ENCODE measurements at regions not wholly inside any gene's neighbourhood (a gene's known extent, or its start where the extent isn't known, plus 50 kb on each side); places are given as distances from the start of the nearest gene placed in this dataset.

DNA sequence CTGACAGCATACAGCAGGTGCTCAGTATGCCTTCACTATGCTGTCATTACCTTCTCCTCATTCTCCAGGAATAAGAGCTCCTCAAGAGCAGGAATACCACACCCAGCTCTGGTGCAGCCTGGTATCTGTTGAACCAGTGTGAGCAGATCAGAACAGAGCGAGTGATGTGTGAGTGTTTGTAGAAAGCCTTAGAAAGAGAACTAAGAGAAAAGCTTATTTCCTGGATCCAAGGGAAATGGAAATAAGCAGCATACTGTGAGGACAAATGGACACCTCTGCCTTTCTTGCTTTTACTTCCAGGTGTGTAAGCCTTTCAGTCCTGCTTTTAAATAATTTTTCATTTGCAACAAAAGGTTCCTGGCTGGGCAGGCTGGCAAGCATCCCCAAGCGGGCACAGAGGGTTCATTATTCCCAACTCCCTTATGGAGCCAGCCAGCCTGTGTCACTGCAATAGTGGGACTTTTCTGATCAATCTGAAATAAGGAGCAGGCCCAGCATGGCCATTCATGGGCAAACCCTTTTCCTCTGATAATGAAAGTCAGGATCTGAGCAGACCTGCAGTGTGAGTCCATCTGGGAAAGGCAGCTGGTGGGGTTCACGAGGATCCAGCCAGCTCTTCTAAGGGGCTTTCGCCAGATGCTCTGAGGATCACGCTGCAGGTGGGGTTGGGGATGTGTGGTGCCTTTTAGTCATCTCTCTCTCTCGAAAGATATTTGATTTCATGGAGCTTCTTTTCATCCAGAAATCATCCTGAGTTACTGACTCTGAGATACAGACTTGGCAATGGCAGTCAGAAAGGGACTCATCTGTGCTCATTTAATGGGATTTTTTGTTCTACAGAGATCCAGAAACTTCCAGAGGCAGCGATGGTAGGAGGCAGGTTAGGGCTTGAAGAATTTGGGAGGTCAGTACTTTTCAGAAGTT is 594.9 kb upstream of the CFAP20DC start:
- no peak for DNase-seq

GRCh38 chr3:59641169-59641899 is 591.5 kb upstream of the CFAP20DC start:
- no peak for DNase-seq

- DNase-seq, result peak; percentile 75
These were observed 583.1 kb upstream of the CFAP20DC start for GRCh38 chr3:59632760-59633573.

- DNase-seq, result no peak
These were observed 581.7 kb upstream of the CFAP20DC start for GRCh38 chr3:59631482-59631881.

DNA sequence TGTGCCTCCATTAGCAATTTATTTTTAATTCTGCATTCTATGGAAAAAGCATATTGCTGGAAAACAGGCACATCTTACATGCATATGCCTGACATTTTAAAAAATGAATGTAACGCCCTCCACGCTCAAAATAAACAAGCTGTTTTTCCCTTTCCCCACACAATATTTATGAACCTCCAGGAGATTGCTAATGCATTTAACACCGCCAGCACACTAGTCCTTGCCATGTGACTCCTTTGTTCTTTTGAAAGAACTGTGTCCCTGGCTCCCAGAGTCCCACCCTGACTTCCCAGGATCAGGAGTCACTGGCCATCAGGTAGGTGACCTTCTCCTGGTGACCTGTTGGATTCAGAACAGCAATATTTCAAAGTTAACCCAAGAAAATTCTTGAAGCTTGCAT is 571.2 kb upstream of the CFAP20DC start:
- no peak for DNase-seq

DNA sequence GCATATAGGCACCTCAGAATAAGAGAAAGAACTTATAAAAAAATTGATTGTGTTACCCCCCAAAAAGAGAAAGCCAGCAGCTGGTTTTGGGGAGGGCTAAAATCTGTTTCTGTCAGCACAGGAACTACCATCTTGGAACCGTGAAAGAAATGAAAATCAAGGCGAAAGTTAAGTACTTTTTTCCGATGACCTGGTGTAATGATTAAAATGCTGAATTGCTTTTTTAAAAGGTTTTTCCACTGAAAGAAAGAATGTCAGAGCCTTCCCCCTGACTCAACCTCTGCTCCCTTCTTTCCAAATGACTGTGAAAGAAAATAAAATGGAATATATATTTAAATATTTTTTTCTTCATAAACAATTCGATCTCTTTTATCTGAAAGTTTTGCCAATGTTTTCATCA is 570.5 kb upstream of the CFAP20DC start:
- no peak for DNase-seq

DNA sequence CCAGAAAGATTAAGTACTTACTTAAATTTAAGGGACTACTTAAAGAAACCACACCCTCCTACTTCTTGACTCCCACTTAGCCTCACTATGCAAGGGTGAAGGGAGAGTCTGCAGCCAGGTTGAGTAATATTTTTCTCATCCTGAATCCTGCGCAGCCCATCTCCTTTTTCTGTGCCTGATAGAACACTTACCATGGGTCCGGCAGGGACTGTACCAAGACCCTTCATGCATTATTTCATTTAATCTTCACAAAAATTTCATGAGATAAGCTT is 562.6 kb upstream of the CFAP20DC start:
- DNase-seq, result no peak

DNA sequence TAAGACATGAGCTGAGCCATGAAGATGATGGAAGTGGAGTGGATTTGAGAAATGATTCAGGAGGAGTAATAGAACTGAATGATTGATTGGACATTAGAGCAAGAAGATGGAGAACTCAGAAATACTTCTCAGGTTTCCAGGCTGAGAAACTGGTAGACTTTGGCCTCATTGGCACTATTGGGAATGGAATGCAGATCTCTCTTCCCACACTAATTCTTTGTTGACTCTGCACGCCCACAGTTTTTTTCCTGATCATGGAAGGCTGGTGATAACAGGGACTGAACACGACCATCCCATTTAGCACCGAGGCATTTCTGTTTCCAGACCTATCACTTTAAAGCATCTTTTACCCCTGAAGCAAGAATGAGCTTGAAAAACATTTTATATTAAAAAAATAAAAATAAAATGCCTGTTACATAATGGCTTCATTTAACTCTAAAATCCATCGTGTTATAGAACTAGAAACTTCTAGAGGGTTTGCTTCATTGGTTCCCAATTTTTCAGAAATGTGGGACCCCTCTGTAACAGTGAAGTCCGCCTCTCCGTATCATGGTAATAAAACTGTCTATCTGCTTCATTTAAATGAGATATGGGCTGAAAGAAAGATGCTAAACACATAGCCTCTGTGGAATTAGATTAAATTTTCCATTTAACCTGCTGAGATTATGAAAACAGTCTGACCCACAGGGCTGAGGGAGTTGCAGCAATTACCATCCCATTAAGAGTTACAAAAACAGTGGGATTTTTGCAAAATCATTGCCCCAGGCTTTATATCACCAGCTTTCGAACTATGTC is 562.0 kb upstream of the CFAP20DC start:
- DNase-seq, result no peak

- DNase-seq, result peak; percentile 20
These were observed 560.0 kb upstream of the CFAP20DC start for GRCh38 chr3:59609657-59610348.

DNA sequence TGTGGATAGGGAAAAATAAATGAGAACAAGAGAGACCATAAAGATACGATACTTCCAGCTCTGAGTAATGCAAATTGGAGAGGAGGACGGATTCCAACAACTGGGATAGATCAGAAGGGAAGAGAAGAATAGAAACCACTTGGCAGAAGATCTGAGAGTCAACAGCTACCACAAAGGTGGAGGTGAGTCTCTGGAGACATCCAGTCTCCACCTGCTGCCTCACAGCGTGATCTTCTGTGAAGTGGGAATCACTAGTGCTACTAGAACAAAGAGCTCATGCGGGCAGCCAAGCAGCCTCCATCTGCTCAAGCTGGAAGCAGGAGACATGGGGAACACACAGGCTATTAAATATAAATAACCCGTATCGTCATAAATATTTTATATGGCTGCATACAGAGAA is 558.5 kb upstream of the CFAP20DC start:
- DNase-seq, result peak; percentile 21

DNA sequence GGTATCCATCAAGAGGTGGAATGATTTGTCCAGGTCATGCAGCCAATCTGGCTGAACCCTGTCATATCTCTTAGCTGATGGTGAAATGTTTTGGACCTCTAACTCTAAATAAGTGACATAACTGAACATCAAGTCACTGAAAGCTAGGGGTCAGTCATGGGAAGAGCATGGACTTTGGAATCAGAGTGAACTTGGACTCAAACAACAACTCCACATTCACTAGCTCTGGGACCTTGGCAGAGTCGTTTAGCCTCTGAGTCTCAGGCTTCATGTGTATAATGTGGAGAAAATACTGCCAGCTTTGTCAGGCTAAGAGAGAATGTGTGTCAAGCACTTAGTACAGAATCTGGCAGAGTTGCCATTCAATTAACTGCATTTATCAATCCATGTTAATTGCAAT is 557.8 kb upstream of the CFAP20DC start:
- DNase-seq, result no peak

GRCh38 chr3:59606638-59607266 is 556.9 kb upstream of the CFAP20DC start:
- DNase-seq, result no peak

DNA sequence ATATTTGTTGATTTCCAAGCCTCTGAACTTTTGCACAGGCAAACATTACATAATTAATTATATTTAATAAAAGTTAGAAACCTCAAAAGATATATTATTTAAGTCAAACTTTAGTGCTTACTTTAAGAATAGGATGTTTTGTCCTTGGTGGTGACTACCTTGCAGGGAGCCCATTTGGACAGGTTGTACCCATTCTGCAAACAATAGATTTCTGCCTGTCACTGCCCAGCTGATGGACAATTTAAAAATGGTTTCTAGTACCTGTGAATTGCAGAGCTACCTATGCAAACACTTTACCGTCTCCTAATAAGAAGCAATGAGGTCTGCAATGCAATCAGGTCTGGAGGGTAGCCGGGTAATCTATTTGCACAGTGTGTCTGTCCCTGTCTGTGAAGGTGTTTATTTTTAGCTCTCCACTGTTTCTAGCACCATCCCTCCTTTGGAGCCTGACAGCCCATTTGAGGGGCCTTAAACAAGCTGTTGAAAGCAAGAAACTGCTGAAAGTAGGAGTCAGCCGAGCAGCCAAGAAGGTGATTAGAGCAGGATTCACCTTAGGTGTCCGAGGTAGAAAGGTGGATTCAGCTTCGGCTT is 556.2 kb upstream of the CFAP20DC start:
- DNase-seq, result no peak

- no peak for DNase-seq
These were observed 555.5 kb upstream of the CFAP20DC start for GRCh38 chr3:59605318-59605717.

DNA sequence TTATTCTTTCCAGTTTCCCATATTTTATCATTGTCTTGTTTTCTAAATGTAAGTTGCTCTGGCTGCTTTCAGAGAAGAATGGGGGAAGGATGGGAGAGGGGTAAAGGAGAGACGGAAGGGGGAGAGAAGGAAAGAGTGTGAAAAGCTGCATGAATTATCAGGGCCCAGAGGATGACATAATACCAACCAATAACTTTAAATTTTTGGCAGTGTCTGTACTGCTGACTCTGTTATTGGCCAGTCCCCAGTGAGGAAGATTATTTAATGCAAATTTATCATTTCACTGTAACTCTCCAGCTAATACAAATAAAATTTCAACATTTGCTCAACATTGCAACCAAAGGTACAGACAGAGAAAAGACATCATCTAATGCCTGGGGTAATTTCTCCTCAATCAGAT is 551.7 kb upstream of the CFAP20DC start:
- DNase-seq, result no peak

DNA sequence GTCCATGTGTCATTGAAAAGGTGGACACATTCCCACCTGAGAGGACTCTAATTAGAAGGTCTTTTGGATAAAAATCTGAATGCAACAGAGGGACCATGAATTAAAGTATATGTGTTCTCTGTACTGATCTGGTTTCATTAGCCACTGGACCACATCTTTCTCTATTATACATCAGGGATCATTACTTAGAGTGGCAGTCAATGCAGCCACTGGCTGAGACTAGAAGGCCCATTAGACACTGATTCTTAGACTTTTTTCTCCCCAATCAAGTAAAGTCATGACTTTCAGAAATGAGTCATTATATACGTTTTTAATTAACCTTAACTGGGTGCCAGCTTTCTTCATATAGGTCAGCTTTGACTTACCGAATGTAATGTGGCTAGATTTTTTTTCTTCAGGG is 550.8 kb upstream of the CFAP20DC start:
- no peak for DNase-seq

DNA sequence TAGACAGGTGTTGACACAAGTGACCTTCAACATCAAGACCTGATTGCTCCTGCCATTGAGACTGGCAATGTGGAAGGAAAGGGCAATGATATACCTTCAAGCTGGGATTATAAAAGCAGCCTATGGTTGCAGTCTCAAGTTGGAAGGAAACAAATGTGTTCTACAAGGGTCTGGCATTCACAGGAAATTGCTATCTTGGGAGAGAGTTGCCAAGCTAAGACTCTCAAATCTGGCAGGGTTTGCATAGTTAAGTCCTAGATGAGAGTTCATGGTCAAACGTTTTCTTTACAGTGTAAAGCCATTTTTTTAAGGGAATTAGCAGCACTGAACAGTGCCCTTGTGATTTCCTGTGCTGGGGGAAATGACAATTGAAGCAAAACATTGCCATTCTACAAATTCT is 546.9 kb upstream of the CFAP20DC start:
- DNase-seq, result no peak

DNA sequence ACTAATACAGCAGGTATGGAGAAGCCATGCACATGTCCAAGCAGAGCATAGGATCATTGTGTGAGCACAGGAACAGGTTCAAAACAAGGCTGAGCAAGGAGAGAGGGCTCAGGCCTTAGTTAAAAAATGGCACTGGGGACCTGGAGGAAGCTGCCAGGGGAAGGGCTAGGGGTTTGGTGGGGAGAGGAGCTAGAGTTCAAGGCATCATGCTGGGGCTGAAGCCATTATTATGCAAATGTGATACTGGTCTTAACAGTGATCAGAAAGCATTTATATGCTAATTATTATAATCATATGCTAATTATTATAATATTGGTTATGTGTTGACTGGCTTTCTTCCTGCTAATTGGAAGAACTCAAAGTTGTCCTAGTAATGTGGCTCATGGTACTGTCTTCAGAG is 546.0 kb upstream of the CFAP20DC start:
- DNase-seq, result no peak

DNA sequence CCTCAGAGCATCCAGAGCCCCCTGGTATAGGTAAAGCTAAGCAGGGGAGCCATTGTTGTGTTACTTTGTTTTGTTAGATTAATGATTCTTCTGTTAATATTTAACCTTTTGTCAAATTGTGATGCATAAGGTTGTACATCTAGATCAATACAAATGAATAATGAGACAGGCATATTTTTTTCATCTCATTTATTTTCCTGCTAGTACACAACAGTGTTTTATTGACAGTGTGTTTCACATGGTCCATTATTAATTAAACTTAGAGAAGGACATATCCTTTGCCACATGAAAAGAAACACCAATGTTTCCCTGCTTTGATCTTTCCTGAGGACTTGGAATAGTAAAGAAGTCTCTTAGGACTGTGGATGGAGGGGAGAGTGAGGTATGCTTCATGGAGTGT is 543.6 kb upstream of the CFAP20DC start:
- no peak for DNase-seq

GRCh38 chr3:59580996-59581395 is 531.2 kb upstream of the CFAP20DC start:
- no peak for DNase-seq

DNA sequence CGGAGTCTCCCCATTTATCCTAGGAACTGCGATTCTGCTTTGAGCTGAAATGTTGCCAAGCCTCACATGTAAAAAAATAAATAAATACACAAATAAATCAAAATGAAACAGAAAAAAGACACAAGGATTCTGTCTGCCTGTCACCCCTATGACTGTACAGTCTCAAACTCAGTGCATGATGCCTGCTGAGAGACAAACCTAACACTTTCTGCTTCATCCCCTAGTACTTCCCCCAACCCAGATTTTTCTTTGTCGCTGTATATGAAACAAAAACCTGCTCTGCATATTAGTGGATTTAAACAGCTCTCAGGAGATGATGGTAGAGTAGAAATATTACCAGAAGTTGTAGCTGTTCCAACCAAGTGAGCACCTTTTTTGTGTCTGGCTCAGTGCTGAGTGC is 530.7 kb upstream of the CFAP20DC start:
- DNase-seq, result no peak

Measured in NCI-H2227 treated with DMSO at 0.1 percent for 48 hours (cell line).